ENCODE measurements at regions not wholly inside any gene's neighbourhood (a gene's known extent, or its start where the extent isn't known, plus 50 kb on each side); places are given as distances from the start of the nearest gene placed in this dataset.
"Not testable (repeated sequence)": the region's sequence is repeated elsewhere in the genome, so short reads cannot be mapped to it uniquely, and the experiment has no call there.

DNA sequence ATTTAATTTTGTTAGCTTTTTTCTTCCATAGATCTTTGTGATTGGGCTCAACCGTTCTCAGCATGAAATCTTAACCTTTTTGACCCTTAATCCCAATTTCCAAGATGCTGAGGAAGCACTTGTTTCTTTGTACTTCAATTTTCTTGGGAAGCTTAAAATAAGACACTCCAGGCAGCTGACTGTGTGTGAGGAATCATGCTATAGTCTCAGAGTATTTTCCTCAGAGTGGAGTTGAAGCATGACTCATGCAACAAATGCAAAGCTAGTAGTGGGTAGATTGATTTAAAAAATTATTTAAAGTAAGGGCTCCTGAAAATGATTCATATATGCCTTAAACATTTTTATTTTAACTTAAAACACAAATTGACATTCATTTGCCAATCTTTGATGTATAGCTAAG lies 168.7 kb downstream of the BTBD3 start:
- no peaks in the 10 kb centered on the region for H3K36me3 ChIP-seq (ENCODE audit: control insufficient read depth, insufficient read depth, low read length)
- no peaks in the 10 kb centered on the region for H3K4me1 ChIP-seq (ENCODE audit: control insufficient read depth, insufficient read depth, low read length)
- no peaks in the 10 kb centered on the region for H3K27me3 ChIP-seq (ENCODE audit: control insufficient read depth, insufficient read depth, low read length)
- no peaks in the 10 kb centered on the region for H3K9me3 ChIP-seq (ENCODE audit: control insufficient read depth, insufficient read depth, low read length)
- DNase-seq (ENCODE audit: low read depth, low spot score), result no peak
- H3K27ac ChIP-seq (ENCODE audit: low read length), result no peak overlapping the region
- H3K4me3 ChIP-seq (ENCODE audit: low read length), result no peak overlapping the region
- no CpG with 5 or more reads among the region's 1 CpG for WGBS (ENCODE audit: insufficient coverage, insufficient read length)

DNA sequence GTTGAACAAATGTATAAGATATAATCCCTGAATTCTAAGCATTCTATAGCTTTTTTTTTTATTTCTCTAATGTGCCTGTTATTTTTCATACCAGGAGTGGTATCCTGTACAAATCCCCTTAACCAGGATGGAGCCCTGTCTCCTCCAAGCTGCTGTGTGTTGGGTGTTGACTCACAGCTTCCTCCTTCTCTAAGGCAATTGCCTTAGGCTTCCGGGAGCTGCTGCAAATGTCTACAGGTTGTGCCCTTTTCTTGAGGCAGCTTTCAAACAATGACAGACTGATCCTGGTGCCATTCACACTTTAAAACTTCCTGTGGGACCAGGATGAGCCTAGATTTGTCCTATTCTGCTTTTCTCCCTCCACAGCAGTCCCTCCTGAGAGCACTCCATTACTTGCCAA lies 173.2 kb downstream of the BTBD3 start:
- DNase-seq (ENCODE audit: low read depth, low spot score), result no peak

DNA sequence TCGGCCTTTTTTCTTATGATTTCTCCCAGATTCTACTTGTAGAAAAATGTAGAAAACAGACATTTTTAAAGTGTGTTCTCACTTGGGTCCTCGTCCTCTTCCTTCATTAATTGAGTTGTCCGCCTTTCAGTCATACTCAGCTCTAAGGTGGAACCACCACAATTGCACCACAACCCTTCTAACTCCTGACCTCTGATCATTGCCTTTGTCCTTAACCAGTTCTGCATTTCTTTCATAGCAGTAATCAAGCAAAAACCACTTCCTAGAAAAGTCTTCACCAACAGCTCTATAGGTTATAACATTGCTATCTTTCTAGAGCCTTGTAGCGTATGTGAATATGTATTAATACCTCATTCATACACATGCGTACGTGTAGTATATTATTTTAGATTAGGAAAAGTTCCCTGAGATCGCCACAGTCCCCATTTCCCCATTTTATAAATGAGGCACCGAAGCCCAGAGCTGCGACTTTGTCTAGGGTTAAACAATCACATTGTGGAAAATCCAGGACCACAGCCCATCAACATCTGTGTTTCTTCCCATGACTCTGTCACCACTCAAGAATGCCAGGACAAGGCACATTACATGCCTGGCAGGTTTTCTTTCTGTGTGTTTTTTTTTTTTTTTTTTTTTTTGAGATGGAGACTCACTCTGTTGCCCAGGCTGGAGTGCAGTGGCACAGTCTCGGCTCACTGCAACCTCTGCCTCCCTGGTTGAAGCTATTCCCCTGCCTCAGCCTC lies 175.5 kb downstream of the BTBD3 start:
- H3K4me1 ChIP-seq (ENCODE audit: control insufficient read depth, insufficient read depth, low read length), result no peaks in the 10 kb centered on the region
- no peak for DNase-seq (ENCODE audit: low read depth, low spot score)
- H3K27me3 ChIP-seq (ENCODE audit: control insufficient read depth, insufficient read depth, low read length), result no peaks in the 10 kb centered on the region
- H3K36me3 ChIP-seq (ENCODE audit: control insufficient read depth, insufficient read depth, low read length), result no peaks in the 10 kb centered on the region
- H3K9me3 ChIP-seq (ENCODE audit: control insufficient read depth, insufficient read depth, low read length), result no peaks in the 10 kb centered on the region
- no peak overlapping the region for H3K4me3 ChIP-seq (ENCODE audit: low read length)
- H3K27ac ChIP-seq (ENCODE audit: low read length), result no peak overlapping the region
- WGBS (ENCODE audit: insufficient coverage, insufficient read length), result no CpG with 5 or more reads among the region's 10 CpGs

More for the DNA sequence above, 173.2 kb downstream of the BTBD3 start:
- H3K27me3 ChIP-seq (ENCODE audit: control insufficient read depth, insufficient read depth, low read length), result no peaks in the 10 kb centered on the region
- no peaks in the 10 kb centered on the region for H3K4me1 ChIP-seq (ENCODE audit: control insufficient read depth, insufficient read depth, low read length)
- H3K4me3 ChIP-seq (ENCODE audit: low read length), result no peak overlapping the region
- no peaks in the 10 kb centered on the region for H3K36me3 ChIP-seq (ENCODE audit: control insufficient read depth, insufficient read depth, low read length)
- WGBS (ENCODE audit: insufficient coverage, insufficient read length), result no CpG with 5 or more reads among the region's 1 CpG
- H3K27ac ChIP-seq (ENCODE audit: low read length), result no peak overlapping the region
- no peaks in the 10 kb centered on the region for H3K9me3 ChIP-seq (ENCODE audit: control insufficient read depth, insufficient read depth, low read length)

DNA sequence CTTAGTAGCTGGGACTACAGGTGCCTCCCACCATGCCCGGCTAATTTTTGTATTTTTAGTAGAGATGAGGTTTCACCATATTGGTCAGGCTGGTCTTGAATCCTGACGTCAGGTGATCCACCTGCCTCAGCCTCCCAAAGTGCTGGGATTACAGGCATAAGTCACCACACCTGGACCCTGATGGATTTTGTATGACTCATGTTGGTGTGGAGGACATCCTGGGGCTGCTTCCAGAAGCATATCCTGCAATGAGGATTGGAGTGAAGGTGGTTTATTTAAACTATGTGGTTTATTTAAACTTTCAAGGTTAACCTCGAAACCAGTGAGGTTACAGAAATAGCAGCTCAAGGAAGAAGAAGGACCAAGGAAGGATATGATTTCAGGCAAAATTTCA lies 176.1 kb downstream of the BTBD3 start:
- H3K27ac ChIP-seq (ENCODE audit: low read length); DNase-seq (ENCODE audit: low read depth, low spot score); H3K4me1 ChIP-seq (ENCODE audit: control insufficient read depth, insufficient read depth, low read length); H3K36me3 ChIP-seq (ENCODE audit: control insufficient read depth, insufficient read depth, low read length); H3K9me3 ChIP-seq (ENCODE audit: control insufficient read depth, insufficient read depth, low read length); H3K27me3 ChIP-seq (ENCODE audit: control insufficient read depth, insufficient read depth, low read length); H3K4me3 ChIP-seq (ENCODE audit: low read length): not testable (repeated sequence)
- no CpG with 5 or more reads among the region's 3 CpGs for WGBS (ENCODE audit: insufficient coverage, insufficient read length)

DNA sequence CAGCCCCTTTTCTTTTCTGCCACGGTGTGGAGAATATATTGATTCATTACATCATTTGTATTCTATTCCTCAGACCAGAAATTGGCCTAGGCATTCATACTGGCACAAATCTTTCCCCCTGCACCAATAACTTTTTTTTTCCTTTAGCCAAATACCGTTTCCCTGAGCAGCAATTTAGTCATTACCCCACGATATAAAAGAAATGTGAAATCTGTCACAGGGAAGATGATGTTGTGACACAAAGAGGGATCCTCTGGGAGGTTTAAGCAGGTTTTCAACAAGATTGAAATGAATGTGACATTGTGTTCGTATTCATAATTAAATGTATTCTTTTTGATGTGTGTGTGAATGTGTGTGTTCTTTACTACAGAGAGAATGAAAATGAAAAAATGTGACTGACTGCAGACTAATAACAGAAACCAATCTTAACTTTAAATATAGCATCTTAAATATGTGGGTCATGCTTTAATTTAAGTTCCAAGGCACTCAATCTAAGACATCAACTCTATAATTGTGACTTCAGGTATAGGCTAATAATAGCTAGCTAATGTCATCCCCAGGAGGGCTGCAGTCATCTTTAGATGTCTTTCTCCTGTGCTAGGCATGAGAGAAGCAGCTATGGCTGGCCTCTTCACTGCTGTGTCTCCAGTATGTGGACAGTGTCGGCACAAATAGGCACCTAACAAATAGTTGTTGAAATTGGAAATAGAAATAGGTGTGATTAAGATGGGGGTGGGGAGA lies 177.7 kb downstream of the BTBD3 start:
- Histone ChIP-seq H3K4me3 (ENCODE audit: low read length) (no peak overlapping the region), H3K9me3 (ENCODE audit: control insufficient read depth, insufficient read depth, low read length) (no peaks in the 10 kb centered on the region), H3K27me3 (ENCODE audit: control insufficient read depth, insufficient read depth, low read length) (no peaks in the 10 kb centered on the region), H3K36me3 (ENCODE audit: control insufficient read depth, insufficient read depth, low read length) (no peaks in the 10 kb centered on the region), H3K4me1 (ENCODE audit: control insufficient read depth, insufficient read depth, low read length) (no peaks in the 10 kb centered on the region), H3K27ac (ENCODE audit: low read length) (no peak overlapping the region)
- WGBS (ENCODE audit: insufficient coverage, insufficient read length), result no CpG with 5 or more reads among the region's 5 CpGs
- DNase-seq (ENCODE audit: low read depth, low spot score), result no peak

DNA sequence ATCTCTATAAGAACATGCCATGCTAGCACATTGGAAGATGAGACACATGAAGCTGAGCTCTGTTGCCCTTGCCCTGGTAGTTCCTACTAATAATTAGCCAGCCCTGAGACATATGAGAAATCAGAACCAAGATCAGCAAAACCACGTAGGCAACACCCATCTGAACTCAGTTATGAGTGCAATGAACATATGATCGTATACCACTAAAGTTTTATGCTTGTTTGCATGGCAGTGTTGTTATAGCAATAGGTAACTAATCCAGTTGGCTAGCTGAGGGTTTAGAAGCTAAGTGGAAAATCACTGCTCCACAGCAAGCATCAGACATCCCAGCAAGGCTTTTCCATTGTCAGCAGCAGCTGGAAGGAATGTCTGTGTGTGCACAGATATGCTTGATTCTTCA lies 180.7 kb downstream of the BTBD3 start:
- no peaks in the 10 kb centered on the region for H3K9me3 ChIP-seq (ENCODE audit: control insufficient read depth, insufficient read depth, low read length)
- H3K4me1 ChIP-seq (ENCODE audit: control insufficient read depth, insufficient read depth, low read length), result no peaks in the 10 kb centered on the region
- H3K27me3 ChIP-seq (ENCODE audit: control insufficient read depth, insufficient read depth, low read length), result no peaks in the 10 kb centered on the region
- no CpG with 5 or more reads among the region's 2 CpGs for WGBS (ENCODE audit: insufficient coverage, insufficient read length)
- no peak overlapping the region for H3K4me3 ChIP-seq (ENCODE audit: low read length)
- no peak for DNase-seq (ENCODE audit: low read depth, low spot score)
- no peaks in the 10 kb centered on the region for H3K36me3 ChIP-seq (ENCODE audit: control insufficient read depth, insufficient read depth, low read length)
- no peak overlapping the region for H3K27ac ChIP-seq (ENCODE audit: low read length)

DNA sequence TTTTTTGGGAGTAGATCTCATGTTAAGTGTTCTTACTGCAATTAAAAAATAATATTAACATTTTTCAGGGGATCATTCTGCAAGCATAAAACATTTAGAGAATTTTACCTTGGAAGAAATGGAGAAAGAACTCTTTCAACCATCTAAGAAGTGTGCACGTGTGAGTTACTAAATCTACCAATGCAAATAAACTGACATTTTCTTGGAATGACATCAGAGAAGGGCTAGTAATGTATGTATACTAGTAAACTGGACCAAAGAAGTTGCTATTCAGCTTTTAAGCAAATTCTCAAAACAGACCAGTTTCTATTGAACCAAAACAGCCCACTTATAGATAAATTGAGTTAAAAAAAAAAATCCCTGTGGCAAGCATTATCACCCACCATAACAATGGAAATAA lies 191.2 kb downstream of the BTBD3 start:
- no peaks in the 10 kb centered on the region for H3K9me3 ChIP-seq (ENCODE audit: control insufficient read depth, insufficient read depth, low read length)
- no CpG with 5 or more reads among the region's 1 CpG for WGBS (ENCODE audit: insufficient coverage, insufficient read length)
- DNase-seq (ENCODE audit: low read depth, low spot score), result no peak
- no peaks in the 10 kb centered on the region for H3K27me3 ChIP-seq (ENCODE audit: control insufficient read depth, insufficient read depth, low read length)
- H3K36me3 ChIP-seq (ENCODE audit: control insufficient read depth, insufficient read depth, low read length), result no peaks in the 10 kb centered on the region
- H3K27ac ChIP-seq (ENCODE audit: low read length), result no peak overlapping the region
- H3K4me1 ChIP-seq (ENCODE audit: control insufficient read depth, insufficient read depth, low read length), result no peaks in the 10 kb centered on the region
- no peak overlapping the region for H3K4me3 ChIP-seq (ENCODE audit: low read length)

DNA sequence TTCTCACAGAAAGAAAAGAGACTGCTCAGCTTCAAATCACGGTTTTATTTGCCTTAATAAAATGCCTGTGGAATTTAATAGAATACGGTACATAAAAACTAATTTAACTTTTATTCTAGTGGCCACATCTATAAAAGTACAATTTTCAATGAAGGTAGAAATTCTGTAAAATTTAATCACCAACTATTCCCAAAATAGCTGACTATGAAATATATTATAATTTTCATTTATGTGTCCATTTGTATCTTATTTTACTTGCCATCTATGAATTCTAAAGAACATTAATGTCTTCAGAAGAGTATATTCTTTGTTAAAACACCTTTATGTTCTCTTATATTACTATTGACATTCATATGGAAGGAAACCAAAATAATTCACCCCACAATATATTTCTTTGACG lies 192.6 kb downstream of the BTBD3 start:
- H3K36me3 ChIP-seq (ENCODE audit: control insufficient read depth, insufficient read depth, low read length), result no peaks in the 10 kb centered on the region
- no peak for DNase-seq (ENCODE audit: low read depth, low spot score)
- no CpG with 5 or more reads among the region's 3 CpGs for WGBS (ENCODE audit: insufficient coverage, insufficient read length)

DNA sequence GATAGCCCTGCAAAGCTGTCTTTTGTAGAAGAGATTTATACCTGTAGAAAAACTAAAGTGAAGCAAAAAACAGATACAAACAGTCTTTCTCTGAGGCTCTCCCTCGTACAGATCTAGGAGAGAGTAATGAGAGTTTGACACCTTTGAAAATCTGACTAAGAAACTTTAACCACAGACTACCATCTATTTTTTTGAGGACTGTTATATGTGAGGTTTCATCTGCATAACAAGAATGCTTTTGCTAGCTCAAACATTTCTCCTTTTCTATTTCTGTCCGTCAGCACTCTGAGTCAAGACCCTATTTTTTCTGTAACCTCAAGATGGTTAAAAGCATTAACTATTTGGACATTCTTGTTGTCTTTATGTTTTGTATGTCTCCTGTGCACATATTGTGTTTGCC lies 193.0 kb downstream of the BTBD3 start:
- Histone ChIP-seq H3K4me1 (ENCODE audit: control insufficient read depth, insufficient read depth, low read length) (no peaks in the 10 kb centered on the region; the same call in 1 of the 2 replicates), H3K27ac (ENCODE audit: low read length) (no peak overlapping the region)
- WGBS (ENCODE audit: insufficient coverage, insufficient read length), result no CpG with 5 or more reads among the region's 2 CpGs

More for the DNA sequence above, 192.6 kb downstream of the BTBD3 start:
- H3K4me3 ChIP-seq (ENCODE audit: low read length), result no peak overlapping the region
- H3K4me1 ChIP-seq (ENCODE audit: control insufficient read depth, insufficient read depth, low read length), result no peaks in the 10 kb centered on the region; the same call in 1 of the 2 replicates
- H3K27me3 ChIP-seq (ENCODE audit: control insufficient read depth, insufficient read depth, low read length), result no peaks in the 10 kb centered on the region
- no peaks in the 10 kb centered on the region for H3K9me3 ChIP-seq (ENCODE audit: control insufficient read depth, insufficient read depth, low read length)
- no peak overlapping the region for H3K27ac ChIP-seq (ENCODE audit: low read length)

DNA sequence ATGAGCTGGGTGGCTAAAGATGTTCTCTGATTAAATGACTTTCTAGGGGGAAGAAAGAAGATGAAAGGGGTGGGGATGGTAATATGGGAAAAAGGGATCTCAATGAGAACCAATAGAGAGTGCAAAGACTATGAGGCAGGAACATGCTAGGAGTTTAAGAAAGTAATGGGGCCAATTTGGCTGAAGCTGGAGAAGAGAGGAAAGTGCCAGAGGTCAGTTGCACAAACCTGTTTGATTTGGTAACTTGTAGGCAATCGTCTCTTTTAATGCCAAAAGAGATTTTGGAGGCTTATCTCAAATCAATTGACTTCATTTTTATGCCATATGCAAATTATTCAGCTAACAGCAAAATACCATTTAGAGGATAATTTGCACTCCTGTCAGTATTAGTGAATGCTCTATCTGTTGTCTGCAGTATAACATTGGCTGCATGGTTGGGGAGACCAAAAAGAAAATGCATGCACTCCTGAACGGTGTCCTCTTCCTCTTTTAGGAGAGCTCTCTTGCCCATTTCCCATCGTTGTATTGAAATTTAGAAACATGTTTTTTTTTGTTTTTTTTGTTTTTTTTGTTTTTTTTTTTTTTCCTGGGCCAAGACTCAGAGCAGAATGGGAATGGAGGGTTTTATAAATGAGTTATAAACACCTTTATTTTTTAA lies 193.9 kb downstream of the BTBD3 start:
- Histone ChIP-seq H3K36me3 (ENCODE audit: control insufficient read depth, insufficient read depth, low read length) (no peaks in the 10 kb centered on the region), H3K27me3 (ENCODE audit: control insufficient read depth, insufficient read depth, low read length) (no peaks in the 10 kb centered on the region), H3K4me1 (ENCODE audit: control insufficient read depth, insufficient read depth, low read length) (no peaks in the 10 kb centered on the region; the same call in 1 of the 2 replicates), H3K9me3 (ENCODE audit: control insufficient read depth, insufficient read depth, low read length) (no peaks in the 10 kb centered on the region), H3K27ac (ENCODE audit: low read length) (no peak overlapping the region), H3K4me3 (ENCODE audit: low read length) (no peak overlapping the region)
- DNase-seq (ENCODE audit: low read depth, low spot score), result no peak
- no CpG with 5 or more reads among the region's 3 CpGs for WGBS (ENCODE audit: insufficient coverage, insufficient read length)

More for the DNA sequence above, 193.0 kb downstream of the BTBD3 start:
- DNase-seq (ENCODE audit: low read depth, low spot score), result no peak
- H3K36me3 ChIP-seq (ENCODE audit: control insufficient read depth, insufficient read depth, low read length), result no peaks in the 10 kb centered on the region
- no peak overlapping the region for H3K4me3 ChIP-seq (ENCODE audit: low read length)
- no peaks in the 10 kb centered on the region for H3K27me3 ChIP-seq (ENCODE audit: control insufficient read depth, insufficient read depth, low read length)
- H3K9me3 ChIP-seq (ENCODE audit: control insufficient read depth, insufficient read depth, low read length), result no peaks in the 10 kb centered on the region
